Neural cell (in vitro differentiated cells): ENCODE measurements at regions not wholly inside any gene's neighbourhood (a gene's known extent, or its start where the extent isn't known, plus 50 kb on each side); places are given as distances from the start of the nearest gene placed in this dataset.

Source experiments
- EZH2 ChIP-seq: fragments of 200-600, 300-800 bp; shearing (Covaris generic), sonication (generic); IDR thresholded peaks from 2 replicates; pipeline ENCODE4 v1.6.1; 2014; ENCODE audit warnings: antibody characterized with exemption, low read length, borderline replicate concordance, mild to moderate bottlenecking; ENCODE audit not compliant: insufficient read depth, poor library complexity, severe bottlenecking
- TF ChIP-seq, protein P1 (sequence below): fragments of 450-650 bp; IDR thresholded peaks from 2 replicates; pipeline ENCODE4 v1.5.1; 2014; ENCODE audit warnings: antibody characterized with exemption, mild to moderate bottlenecking, moderate library complexity; ENCODE audit not compliant: poor library complexity, severe bottlenecking

DNA sequence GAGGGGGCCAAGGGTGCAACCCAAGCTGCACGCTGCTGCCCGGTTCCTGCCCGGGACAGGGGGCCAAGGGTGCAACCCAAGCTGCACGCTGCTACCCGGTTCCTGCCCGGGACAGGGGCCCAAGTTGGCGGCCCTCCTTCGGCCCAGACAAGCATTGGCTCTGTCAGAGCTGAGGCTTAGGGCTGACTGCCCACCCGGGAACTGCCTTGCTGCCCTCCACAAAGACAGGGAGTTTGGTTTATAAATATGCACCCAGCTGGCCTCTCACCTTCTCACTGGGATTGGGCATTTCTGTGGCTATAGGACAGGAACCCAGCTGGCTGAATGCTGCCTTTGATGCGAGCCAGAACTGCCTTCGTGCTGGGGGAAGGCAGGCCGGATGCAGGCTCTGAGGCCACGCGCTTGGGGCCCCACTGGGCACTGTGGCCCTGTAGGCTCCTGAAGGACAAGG is 105.7 kb downstream of the IRX5 start:
- TF ChIP-seq EZH2, result no peak
- TF ChIP-seq, protein P1, sequence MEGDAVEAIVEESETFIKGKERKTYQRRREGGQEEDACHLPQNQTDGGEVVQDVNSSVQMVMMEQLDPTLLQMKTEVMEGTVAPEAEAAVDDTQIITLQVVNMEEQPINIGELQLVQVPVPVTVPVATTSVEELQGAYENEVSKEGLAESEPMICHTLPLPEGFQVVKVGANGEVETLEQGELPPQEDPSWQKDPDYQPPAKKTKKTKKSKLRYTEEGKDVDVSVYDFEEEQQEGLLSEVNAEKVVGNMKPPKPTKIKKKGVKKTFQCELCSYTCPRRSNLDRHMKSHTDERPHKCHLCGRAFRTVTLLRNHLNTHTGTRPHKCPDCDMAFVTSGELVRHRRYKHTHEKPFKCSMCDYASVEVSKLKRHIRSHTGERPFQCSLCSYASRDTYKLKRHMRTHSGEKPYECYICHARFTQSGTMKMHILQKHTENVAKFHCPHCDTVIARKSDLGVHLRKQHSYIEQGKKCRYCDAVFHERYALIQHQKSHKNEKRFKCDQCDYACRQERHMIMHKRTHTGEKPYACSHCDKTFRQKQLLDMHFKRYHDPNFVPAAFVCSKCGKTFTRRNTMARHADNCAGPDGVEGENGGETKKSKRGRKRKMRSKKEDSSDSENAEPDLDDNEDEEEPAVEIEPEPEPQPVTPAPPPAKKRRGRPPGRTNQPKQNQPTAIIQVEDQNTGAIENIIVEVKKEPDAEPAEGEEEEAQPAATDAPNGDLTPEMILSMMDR, result no peak
